ENCODE measurements at regions not wholly inside any gene's neighbourhood (a gene's known extent, or its start where the extent isn't known, plus 50 kb on each side); places are given as distances from the start of the nearest gene placed in this dataset.
A peak's percentile ranks its signal among the peaks of the same experiment; 100 is the strongest.
"Not testable (repeated sequence)": the region's sequence is repeated elsewhere in the genome, so short reads cannot be mapped to it uniquely, and the experiment has no call there.

DNA sequence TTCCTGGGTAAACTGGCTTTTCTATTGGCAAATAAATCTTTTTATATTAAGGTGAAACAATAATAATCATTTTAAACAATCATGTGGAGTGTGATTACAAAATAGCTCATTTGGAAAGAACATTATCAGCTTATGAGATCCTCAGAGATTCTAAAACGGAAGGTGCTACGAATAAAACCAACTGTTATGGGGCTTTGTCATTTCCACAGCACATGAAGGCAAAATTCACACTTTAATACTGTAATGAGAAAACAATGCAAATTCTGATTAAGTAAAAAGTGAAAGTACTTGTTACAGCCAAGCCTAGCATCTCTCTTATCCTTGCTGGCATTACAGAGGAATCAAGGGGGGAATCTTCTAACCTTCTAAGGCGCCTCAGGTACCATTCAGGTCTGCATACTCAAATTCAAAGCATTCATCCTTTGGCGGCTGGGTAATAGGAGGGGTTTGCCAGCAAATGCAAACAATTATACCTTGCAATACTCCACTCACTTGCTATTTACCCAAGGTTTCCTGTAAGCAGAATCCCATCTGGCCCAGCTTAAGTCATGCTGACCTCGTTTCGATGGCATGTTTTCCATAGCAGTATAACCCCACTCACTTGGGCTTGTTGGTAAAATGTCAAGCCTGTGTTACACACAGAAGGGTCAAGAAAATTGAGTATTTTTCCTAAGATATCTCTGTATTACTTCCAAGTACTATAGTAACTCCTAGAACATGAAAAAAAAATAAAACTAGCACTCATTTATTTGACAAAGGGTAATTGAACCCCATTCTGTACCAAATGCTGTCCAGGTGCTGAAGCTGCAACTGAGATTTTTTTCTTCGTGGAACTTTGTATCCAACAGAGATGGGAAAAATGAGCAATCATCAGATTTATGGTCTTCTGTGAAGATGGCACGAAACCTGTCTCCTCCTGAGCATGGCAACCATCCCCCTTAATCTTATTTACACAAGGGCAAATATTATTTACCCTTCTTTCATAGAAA is 183.7 kb upstream of the LMCD1 start:
- ATAC-seq = no peak
- no peak overlapping the region for H3K27ac Mint-ChIP-seq
- no peaks in the 10 kb centered on the region for H3K27me3 Mint-ChIP-seq
- no peak overlapping the region for H3K4me3 Mint-ChIP-seq
- H3K9me3 Mint-ChIP-seq = no peaks in the 10 kb centered on the region
- H3K36me3 Mint-ChIP-seq = no peaks in the 10 kb centered on the region
- no peaks in the 10 kb centered on the region for H3K4me1 Mint-ChIP-seq

DNA sequence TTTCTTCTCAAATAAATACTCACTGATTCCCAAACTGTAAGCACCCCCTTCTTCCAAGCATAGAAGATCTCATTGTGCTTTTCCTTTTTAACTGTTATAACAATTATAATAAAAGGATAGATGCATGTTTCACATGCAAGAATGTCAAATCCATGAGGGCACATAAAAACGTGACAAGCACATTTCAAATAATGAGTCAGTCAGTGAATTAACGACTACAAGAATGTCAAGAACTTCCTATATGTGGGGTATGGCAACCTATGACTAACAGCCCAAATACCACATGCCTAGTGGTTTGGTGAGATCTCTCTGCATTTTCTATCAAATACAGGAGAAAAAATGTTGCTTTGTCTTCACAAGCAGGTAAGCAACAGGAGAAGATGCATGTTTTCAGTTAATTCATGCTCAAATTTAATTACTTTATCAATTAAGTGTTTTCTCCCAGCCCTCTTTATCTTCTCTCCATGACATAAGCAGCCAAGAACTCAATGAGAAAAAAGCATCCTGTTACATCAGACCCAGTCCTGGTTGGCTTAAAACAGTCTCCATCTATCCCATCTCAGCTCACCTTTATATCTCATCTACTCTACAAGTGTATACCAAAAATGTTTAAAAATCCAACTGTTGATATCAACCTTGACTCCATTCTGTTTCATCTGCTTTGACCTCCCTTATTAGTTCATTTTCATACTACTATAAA is 181.5 kb upstream of the LMCD1 start:
- H3K27ac Mint-ChIP-seq = no peak overlapping the region
- peaks cover 5% of the 10 kb centered on the region for H3K27me3 Mint-ChIP-seq
- H3K4me3 Mint-ChIP-seq = no peak overlapping the region
- no peaks in the 10 kb centered on the region for H3K4me1 Mint-ChIP-seq
- H3K36me3 Mint-ChIP-seq = no peaks in the 10 kb centered on the region
- H3K9me3 Mint-ChIP-seq = no peaks in the 10 kb centered on the region
- ATAC-seq = no peak

DNA sequence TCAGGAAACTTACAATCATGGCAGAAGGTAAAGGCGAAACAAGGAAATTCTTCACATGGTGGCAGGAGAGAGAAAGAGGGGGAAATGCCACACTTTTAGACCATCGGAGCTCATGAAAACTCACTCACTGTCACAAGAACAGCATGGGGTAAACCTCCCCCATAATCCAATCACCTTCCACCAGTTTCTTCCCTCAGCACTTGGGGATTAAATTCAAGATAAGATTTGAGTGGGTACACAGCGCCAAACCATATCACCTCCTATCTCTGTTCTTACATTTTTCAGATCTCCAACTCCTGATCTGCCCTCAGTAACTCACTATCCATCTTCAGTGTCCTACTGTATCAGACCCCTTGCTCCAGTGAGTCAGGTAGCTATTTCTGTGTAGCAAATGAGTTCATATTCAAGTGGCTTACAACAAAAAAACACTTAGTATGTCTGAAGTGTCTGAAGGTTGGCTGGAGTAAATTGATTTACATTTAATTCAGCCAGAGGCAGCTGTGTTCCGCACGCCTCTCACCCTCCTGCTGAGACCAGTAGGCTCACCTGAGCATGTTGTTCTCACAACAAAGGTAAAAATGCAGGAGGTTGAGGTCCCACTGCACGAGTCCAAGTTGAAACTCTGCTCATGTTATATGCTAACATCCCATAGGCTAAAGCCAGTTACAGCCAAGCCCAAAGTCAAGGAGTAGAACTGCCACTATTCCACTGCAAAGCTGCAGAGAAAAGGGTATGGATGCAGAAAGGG is 180.7 kb upstream of the LMCD1 start:
- H3K9me3 Mint-ChIP-seq = no peaks in the 10 kb centered on the region
- no peak for ATAC-seq
- H3K4me1 Mint-ChIP-seq = no peaks in the 10 kb centered on the region
- no peaks in the 10 kb centered on the region for H3K36me3 Mint-ChIP-seq
- H3K4me3 Mint-ChIP-seq = no peak overlapping the region
- peaks cover 7% of the 10 kb centered on the region for H3K27me3 Mint-ChIP-seq
- H3K27ac Mint-ChIP-seq = no peak overlapping the region

DNA sequence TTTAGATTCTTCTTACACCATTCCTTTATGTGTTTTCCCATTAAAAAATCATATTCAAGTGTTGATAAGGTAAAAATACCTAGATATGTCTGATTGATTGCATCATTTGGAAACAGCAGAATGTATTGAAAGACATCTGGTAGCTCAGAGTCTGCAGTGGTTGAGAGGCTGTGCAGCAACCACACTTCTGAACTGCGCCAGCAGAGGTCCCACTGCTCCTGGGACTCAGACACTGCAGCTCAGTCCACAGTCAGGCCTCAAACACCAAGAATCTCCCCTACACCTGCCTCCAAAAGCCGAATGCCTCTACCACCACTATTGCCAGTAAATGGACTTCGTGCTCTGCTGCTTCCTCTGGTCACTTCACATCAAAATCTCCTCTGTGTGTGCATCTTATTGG is 176.9 kb upstream of the LMCD1 start:
- H3K4me1 Mint-ChIP-seq = peaks cover 15% of the 10 kb centered on the region
- ATAC-seq = peak; percentile 59
- H3K4me3 Mint-ChIP-seq = no peak overlapping the region
- peaks cover 13% of the 10 kb centered on the region for H3K27me3 Mint-ChIP-seq
- no peaks in the 10 kb centered on the region for H3K9me3 Mint-ChIP-seq
- no peaks in the 10 kb centered on the region for H3K36me3 Mint-ChIP-seq
- no peak overlapping the region for H3K27ac Mint-ChIP-seq

DNA sequence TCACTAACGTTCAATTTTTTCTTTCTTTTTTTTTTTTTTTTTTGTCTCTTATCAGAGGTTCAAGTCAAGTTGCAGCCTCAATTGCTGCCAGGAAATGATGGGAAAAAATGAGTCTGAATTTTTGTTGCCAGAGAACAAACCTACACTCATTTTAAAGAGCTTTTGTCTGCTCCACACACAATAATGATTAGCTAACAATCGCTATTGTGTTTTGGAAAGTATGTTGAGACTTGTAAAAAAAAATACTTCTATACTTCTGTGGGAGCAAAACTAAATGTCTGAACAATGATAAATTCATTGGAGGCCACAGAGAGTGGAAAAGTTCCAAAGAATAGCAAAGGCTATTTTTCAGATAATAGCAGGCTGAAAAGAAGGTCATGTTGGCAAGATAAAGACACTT is 176.3 kb upstream of the LMCD1 start:
- Mint-ChIP-seq H3K36me3 (no peaks in the 10 kb centered on the region), H3K4me1 (peaks cover 15% of the 10 kb centered on the region), H3K9me3 (no peaks in the 10 kb centered on the region), H3K4me3 (no peak overlapping the region), H3K27ac (no peak overlapping the region), H3K27me3 (peaks cover 17% of the 10 kb centered on the region)
- ATAC-seq = no peak

DNA sequence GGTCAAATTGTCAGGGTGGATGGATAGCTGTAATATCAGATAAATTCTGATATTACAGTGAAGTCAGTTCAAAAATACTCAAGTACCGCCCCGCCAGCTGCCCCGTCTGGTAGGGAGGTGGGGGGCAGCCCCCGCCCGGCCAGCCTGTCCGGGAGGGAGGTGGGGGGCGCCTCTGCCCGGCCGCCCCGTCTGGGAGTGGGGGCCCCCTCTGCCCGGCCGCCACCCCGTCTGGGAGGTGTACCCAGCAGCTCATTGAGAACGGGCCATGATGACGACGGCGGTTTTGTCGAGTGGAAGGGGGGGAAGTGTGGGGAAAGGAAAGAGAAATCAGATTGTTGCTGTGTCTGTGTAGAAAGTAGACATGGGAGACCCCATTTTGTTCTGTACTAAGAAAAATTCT is 175.8 kb upstream of the LMCD1 start:
- not testable (repeated sequence) for H3K27ac Mint-ChIP-seq, ATAC-seq, H3K36me3 Mint-ChIP-seq, H3K4me3 Mint-ChIP-seq, H3K9me3 Mint-ChIP-seq
- H3K4me1 Mint-ChIP-seq = peaks cover 15% of the 10 kb centered on the region
- peaks cover 17% of the 10 kb centered on the region for H3K27me3 Mint-ChIP-seq

DNA sequence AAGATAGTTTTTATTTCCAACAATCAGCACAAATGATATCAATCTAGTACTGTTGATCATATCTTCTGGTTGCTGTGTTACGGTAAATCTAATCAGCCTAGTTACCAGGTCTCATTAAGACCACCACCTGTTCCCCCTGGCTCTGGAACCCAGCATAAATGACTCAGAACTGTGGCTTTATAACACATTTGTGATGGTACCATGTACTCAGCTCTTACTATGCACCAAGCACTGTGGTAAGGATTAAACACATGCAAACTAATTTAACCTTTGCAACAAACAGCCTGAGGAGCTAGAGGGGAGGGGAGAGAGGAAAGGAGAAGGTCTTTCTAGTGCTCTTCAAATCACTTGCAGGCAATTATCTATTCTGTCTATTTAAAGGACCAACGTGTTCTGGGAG is 173.9 kb upstream of the LMCD1 start:
- ATAC-seq = no peak
- peaks cover 15% of the 10 kb centered on the region for H3K4me1 Mint-ChIP-seq
- no peak overlapping the region for H3K4me3 Mint-ChIP-seq
- peaks cover 17% of the 10 kb centered on the region for H3K27me3 Mint-ChIP-seq
- no peaks in the 10 kb centered on the region for H3K36me3 Mint-ChIP-seq
- no peak overlapping the region for H3K27ac Mint-ChIP-seq
- H3K9me3 Mint-ChIP-seq = no peaks in the 10 kb centered on the region

DNA sequence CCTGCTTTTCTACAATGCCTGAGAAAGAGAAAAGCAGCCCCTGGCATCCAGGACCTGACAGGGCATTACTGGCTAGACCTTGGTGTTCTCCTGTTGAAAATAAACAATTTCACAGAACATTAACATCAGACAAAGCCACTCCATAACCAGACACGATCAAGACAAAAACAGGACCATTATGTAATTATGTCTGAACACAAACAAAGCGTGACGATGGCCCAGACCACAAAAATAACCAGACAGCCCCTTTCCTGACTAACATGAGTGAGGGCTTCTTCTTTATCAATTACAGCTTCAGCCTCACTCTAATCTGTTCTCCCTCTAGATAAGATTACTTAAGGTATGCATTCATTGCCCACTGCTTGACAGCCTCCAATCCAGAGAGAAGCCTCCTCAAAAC is 172.7 kb upstream of the LMCD1 start:
- no peaks in the 10 kb centered on the region for H3K9me3 Mint-ChIP-seq
- peaks cover 15% of the 10 kb centered on the region for H3K4me1 Mint-ChIP-seq
- H3K27me3 Mint-ChIP-seq = peaks cover 17% of the 10 kb centered on the region
- no peak for ATAC-seq
- no peak overlapping the region for H3K4me3 Mint-ChIP-seq
- no peaks in the 10 kb centered on the region for H3K36me3 Mint-ChIP-seq
- no peak overlapping the region for H3K27ac Mint-ChIP-seq

DNA sequence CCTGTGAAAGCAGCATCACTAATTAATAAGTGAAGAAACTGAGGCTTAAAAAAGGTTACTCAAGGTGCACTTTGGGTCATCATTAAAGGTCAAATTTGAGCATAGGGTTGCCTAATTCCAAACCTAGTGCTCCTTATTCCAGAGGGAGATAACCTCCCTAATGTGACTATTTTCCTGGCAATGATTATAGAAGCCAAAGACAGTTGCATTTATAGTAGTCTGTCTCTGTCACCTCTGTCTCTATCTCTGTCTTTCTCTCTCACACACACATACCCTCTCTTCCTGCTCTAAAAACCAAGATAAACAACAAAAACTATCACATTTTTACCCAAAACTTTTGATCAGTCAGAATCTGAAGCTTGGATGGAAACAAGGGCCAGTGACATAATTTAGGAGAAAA is 172.0 kb upstream of the LMCD1 start:
- ATAC-seq = no peak
- Mint-ChIP-seq H3K27me3 (peaks cover 17% of the 10 kb centered on the region), H3K27ac (no peak overlapping the region), H3K9me3 (no peaks in the 10 kb centered on the region), H3K36me3 (no peaks in the 10 kb centered on the region), H3K4me1 (peaks cover 15% of the 10 kb centered on the region), H3K4me3 (no peak overlapping the region)

DNA sequence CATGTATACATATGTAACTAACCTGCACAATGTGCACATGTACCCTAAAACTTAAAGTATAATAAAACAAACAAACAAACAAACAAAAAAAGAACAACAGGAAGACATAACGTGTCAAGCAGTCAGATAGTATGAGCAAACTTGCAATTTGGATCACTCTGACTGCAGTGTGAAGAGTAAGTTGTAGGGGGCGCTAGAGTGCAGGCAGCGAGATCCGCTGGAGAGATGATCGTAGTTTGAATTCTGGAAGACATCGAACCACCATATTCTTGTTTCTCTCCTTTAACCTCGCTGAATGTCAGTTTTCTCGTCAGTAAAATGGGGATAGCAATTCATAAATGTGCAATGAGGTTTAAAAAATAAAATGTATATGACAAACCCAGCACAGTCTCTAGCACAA is 165.2 kb upstream of the LMCD1 start:
- Mint-ChIP-seq H3K27ac (no peak overlapping the region), H3K9me3 (no peaks in the 10 kb centered on the region), H3K27me3 (peaks cover 11% of the 10 kb centered on the region), H3K4me1 (no peaks in the 10 kb centered on the region), H3K36me3 (no peaks in the 10 kb centered on the region), H3K4me3 (no peak overlapping the region)
- no peak for ATAC-seq

DNA sequence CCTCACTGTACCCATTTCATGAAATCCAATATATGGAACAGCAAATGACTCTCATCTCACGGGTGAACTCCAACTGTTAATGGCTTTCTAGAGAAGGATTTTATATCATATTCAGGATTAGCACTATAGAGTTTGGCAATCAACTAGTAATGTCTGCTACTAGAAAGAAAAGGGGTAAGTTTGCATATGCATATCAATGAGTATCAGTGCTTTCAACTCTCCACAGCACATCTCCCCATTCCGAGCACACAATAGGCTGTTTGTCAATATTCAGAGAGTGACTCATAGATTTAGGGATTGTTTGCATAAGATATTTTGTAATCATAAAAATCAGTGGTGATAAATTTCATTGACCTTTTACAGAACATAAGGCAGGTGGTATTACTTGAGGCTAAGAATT is 163.2 kb upstream of the LMCD1 start:
- ATAC-seq = no peak
- Mint-ChIP-seq H3K27me3 (peaks cover 11% of the 10 kb centered on the region), H3K36me3 (no peaks in the 10 kb centered on the region), H3K4me1 (no peaks in the 10 kb centered on the region), H3K9me3 (no peaks in the 10 kb centered on the region), H3K4me3 (no peak overlapping the region), H3K27ac (no peak overlapping the region)

DNA sequence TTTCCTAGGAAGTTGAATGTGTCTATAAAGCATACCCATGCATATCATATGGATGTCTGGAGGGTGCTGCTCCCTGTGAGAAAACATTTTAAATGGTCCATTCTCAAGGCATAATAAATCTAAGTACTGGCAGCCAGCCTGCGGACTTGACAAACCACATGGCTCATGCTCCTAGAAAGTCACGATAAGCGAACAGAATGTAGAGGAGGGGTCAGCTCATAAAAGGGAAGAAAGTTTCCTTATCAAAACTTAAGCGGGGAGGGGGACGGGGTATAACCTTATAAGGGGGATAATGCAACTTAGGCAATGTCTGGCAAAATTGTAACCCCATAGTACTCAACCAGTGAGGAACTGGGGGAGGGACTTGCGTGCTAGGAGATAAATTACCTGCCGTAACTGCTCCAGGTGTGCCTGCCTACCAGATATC is 159.8 kb upstream of the LMCD1 start:
- ATAC-seq = no peak
- peaks cover 13% of the 10 kb centered on the region for H3K9me3 Mint-ChIP-seq
- no peaks in the 10 kb centered on the region for H3K4me1 Mint-ChIP-seq
- H3K36me3 Mint-ChIP-seq = no peaks in the 10 kb centered on the region
- H3K4me3 Mint-ChIP-seq = no peak overlapping the region
- peaks cover 11% of the 10 kb centered on the region for H3K27me3 Mint-ChIP-seq
- no peak overlapping the region for H3K27ac Mint-ChIP-seq

DNA sequence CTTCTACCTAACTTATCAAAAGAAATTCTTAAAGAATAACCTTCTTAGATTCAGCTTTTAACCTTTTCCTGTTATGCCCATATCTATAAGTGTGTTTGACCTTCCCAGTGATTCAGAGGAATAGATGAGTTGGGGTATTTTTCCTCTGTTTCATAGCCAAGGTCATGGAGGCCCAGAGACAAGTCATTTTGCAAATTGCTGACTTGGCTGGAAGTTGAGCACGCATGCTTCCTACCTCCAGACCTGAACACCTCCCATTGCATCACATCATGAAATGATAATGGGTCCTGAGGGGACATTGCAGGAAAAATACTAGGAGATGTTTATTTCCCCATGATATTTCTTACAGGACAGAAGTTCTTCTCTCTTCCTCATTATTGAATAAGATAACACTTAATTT is 158.6 kb upstream of the LMCD1 start:
- Mint-ChIP-seq H3K27ac (no peak overlapping the region), H3K36me3 (no peaks in the 10 kb centered on the region), H3K4me3 (no peak overlapping the region), H3K9me3 (peaks cover 13% of the 10 kb centered on the region), H3K4me1 (no peaks in the 10 kb centered on the region), H3K27me3 (peaks cover 11% of the 10 kb centered on the region)
- no peak for ATAC-seq

DNA sequence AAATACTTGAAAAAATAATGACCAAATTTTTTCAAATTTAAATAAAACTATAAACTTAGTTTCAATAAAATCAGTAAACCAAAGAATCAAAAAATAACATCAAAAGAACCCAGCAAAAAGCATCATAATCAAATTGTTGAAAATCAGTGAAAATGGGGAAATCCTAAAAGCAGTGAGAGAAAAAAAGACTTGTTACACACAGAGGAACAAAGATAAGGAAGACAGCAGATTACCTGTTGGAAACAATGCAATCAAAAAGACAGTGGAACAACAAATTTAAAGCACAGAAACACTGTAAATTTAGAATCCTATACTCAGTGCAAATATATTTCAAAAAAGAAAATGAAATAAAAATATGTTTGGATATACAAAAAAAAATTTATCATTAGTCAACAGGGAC is 156.2 kb upstream of the LMCD1 start:
- Mint-ChIP-seq H3K4me3 (no peak overlapping the region), H3K4me1 (no peaks in the 10 kb centered on the region), H3K27me3 (peaks cover 3% of the 10 kb centered on the region), H3K27ac (no peak overlapping the region), H3K36me3 (no peaks in the 10 kb centered on the region), H3K9me3 (peaks cover 17% of the 10 kb centered on the region)
- no peak for ATAC-seq

DNA sequence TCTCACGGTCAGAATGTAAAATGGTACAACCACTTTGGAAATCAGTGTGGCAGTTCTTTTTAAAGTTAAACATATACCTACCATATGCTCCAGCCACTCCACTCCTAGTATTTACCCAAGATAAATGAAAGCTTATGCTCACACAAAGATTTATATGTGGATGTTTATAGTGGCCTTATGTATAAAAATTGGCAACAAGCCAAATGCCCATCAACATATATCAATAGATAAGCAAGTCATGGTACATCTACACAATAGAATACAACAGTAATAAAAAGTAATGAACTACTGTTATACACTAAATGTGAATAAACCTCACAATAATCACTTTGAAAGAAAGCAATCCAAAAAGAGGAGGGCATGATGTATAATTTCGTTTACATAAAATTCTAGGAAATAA is 153.5 kb upstream of the LMCD1 start:
- no peak overlapping the region for H3K4me3 Mint-ChIP-seq
- H3K36me3 Mint-ChIP-seq = no peaks in the 10 kb centered on the region
- no peaks in the 10 kb centered on the region for H3K27me3 Mint-ChIP-seq
- H3K4me1 Mint-ChIP-seq = no peaks in the 10 kb centered on the region
- no peak overlapping the region for H3K27ac Mint-ChIP-seq
- peaks cover 17% of the 10 kb centered on the region for H3K9me3 Mint-ChIP-seq
- ATAC-seq = no peak
